Hippocampal formation (tissue), 2 donors: ENCODE measurements at regions not wholly inside any gene's neighbourhood (a gene's known extent, or its start where the extent isn't known, plus 50 kb on each side); places are given as distances from the start of the nearest gene placed in this dataset.
A peak's percentile ranks its signal among the peaks of the same experiment; 100 is the strongest.

Source experiments
- DNase-seq, 2 donors: peaks; one replicate each; lab custom pipeline; 2025; lab: John Stamatoyannopoulos, UW

DNA sequence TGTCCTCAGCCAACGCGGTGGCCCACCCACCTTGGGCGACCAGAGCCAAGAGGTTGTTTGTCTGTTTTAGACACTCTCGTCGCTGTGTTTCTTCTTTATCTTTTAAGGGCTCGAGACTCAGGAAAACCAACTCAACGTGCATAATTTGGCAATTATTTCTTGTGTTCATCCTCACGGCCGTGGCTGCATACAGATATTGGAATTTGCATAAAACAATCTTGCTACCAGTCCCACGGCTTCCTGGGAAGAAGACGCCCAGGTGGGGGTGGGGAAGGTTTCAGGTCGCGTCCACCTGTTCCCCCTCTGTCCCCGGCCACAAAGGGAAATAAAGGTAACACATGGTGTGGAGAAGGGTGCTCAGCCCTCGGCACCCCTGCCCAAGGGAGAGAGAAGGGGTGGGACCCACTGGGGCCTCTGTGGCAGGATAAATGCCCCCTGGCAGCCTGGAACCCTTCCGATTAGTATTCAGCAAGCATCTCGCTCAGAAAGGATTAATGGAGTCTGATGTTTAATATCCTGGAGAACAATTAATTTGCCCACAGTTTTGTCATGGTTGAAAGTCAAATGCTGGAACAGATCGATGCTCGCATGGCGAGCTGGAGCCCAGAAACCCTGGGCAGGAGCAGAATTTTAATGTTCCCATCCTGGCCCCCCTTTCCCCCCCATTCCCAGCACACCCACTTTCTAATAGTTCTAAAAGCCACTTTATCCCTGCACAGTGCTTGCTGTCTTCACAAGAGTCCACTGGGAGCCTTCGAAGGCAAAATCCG is 359.7 kb downstream of the MN1 start:
- no peak for DNase-seq

DNA sequence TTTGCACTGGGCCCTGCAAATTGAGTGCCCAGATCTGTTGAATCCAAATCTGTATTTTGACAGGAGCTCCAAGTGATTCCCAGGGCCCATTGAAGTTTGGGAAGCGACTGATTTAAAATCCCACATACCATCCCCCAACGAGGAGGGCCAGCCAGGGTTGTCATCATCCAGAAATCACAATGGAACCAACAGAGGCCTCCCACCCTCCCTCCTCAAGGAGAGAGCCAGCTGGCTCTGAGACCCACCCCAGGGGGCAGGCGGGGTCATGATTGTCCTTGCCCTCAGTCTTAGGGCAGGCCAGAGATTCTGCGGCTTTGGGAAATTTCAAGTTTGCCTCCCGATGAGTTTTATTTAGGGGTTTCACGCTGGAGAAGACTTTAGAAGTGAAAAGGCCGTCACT is 358.2 kb downstream of the MN1 start:
- DNase-seq: no peak

DNA sequence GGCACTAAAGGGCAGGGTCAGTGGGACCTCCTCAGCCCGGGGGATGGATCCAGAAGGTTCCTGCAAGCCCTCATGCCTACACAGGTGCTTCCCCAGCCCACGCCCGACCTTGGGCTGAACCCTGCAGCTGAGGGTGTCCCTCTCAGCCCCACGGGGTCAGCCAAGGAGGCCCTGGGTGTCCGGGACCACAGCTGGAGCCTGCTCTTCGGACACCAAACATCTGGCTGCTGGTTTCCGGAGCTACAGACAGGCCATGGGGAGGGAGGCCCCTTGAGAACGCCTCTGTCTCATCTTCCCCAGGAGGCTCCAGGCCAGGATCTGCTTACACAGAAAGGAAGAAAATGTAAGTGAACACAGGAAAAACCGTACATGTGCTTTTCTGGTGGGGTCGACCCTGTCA is 355.7 kb downstream of the MN1 start:
- no peak for DNase-seq

DNA sequence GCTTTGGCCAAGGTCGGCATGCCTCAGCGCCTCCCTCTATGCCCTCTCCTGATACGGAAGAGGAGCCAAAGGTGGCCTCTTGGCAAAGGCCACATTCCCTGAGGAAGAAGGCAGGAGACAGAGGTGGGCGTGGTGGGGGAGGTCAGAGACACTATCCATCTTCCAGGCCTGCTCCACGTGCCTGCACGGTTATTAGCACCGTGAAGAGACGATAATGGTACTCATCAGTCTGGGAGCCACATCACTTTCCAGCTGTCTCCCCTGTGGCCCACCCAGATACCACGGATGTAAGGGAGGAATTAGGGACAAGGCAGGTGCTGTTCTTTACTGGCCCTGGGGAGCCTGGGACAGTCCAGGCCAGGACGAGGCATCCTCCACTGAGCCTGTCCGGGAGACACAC is 354.3 kb downstream of the MN1 start:
- no peak for DNase-seq

DNA sequence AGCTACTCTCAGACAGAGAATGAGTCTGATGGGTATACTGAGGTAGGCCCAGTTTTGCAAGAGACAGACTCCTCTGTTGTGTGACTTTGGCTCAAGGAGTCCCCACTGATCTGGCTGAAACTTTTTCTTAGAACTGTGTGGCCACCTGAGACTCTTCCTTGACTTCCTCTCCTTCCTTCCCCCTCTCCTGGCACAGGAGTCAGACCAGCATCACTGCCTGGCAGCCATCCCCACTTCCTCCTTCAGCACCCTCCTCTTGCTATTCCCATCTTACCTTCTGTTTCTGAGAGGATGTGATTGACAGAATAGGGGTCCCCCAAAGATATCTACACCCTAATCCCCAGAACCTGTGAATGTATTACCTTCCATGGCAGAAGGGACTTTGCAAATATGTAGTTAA is 351.1 kb downstream of the MN1 start:
- DNase-seq: no peak

DNA sequence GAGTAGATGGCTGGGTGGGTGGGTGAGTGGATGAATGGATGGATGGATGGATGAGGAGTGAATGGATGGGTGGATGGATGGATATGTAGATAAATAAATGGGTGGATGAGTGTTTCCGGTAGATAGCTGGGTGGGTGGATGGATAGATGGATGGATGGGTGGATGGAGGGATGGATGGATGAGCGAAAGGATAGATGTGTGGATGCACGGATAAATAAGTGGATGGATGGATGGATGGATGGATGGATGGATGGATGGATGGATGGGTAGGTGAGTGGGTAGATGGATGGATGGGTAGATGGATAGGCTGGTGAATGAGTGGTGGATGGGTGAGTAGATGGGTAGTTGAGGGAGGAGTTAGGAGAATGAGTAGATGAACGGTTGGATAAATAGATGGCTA is 349.3 kb downstream of the MN1 start:
- DNase-seq: no peak

DNA sequence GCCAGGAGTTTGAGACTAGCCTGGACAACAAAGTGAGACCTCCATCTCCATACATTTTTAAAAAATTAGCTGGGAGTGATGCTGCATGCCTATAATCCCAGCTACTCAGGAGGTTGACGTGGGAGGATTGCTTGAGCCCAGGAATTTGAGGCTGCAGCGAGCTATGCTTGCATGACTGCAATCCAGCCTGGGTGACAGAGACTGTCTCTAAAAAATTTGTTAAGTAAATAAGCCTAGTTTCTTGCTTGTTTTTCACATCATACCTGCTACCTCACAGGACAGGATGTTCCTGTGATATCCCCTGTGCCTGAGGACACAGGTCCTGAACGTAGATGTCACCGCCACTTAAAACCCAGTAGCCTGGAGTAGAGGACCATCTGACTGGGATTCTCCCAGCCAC is 348.6 kb downstream of the MN1 start:
- no peak for DNase-seq

DNA sequence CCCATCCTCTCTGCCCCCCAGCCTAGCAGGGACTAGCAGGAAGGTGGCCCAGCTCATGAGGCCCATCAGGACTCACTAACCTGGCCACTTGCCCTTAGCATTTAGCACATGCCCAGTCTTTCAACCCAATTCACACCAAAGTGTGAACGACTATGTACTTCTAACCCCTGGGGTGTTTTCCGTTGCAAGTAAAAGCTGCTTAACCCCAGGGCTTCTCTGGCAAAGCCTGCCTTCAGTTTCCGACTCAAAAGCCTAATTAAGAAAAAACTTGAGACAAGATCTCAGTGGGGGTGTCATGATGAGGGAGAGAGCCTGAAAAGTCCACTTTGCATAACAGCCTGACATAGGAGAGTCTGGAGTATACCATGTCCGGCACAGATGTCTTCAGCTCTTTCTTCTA is 347.8 kb downstream of the MN1 start:
- no peak for DNase-seq

DNA sequence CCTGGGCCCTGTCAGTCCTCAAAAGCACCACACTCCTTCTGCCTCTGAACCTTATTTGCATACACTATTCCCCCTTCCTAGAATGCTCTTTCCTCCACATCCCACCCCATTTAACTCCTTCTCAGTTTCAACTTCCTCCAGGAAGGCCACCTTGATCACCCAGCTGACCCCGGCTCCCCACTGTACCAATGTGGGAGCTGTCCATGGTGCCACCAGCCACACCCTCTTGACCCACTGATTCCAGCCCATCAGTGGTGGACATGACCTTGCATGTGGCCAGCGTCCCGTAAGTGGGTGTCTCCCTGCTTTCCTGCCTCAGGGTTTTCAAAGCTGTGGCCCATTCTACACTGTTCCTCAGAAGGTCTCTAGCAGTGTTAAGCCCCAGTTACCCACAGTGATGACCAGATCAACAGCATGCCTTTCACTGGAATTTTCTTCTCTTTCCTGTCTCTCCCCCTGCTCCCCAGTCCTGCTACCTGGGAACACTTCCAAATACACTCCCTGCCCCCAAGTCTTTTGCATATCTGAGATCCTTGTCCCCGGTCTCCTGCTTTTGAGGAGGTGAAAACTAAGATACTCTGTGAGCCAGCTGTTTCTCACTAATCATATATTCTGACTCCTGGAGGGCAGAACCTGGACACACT is 346.6 kb downstream of the MN1 start:
- no peak for DNase-seq

DNA sequence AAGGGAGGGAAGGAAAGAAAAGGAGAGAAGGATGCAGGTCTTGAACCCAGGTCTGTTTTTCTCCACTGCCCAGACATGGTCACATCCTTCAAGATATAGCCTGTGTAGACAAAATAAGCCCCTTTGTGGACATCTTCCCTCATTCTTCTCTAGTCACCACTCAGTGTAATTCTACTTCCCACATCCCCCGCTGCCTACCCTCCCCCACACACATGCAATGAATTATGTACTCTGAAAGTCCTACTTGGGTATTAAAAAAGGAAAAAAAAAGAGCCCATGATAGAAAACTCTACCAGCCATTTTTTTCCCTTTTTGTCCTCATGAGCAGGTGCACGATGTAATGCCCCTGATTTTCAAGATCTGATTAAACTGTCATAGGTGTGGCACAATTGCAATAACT is 346.0 kb downstream of the MN1 start:
- no peak for DNase-seq

DNA sequence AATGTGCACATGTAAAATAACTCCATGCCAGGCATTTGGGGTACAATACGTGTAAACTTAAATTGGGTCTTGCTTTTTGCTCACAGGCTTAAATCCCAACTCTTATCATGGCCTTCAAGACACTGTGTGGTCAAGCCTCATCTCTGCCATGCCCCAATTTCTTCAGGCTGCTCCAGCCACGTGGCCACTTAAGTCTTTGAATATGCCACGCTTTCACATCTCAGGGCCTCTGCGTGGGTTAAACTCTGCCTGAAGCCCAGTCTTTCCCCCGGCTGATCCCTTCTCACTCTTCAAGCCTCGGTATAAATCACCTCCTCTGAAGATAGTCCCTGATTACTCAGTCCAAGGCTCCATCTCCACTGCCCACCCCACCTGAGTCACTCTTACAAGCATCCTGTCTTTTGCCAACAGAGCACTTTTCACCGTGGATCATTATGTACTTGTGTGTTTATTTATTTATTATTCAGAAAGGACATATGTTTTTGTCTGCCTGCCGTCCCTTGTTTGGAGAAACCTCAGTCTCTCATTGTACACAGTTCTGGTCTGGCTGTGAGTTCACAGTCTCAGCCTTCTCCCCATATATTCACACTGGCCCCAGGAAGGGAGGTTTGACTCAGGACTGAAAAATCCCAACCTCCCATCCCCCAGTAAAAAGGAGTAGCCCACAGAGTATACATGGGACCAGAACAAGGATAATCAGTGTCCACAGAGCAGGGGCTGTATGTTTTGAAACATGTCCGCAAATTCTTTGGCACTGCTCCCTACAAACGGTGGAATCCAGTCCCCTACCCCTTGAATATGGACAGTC is 344.7 kb downstream of the MN1 start:
- no peak for DNase-seq

DNA sequence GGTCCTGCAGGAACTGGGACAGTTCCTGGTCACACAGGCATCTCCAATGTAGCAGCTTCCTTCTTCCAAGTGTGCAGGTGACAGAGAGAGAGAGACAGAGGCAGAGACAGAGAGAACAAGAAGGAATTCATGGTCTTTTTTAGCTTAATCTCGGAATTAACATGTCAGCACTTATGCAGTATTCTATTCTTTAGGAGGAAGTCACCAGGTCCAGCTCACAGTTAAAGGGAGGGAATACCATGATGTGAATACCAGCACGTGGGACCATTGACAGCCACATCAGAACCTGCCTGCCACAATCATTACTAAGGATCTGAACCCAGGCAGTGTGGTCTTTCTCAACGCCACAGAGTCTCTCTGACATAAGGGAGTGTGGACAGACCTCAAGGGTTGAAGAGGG is 341.6 kb downstream of the MN1 start:
- DNase-seq: no peak

DNA sequence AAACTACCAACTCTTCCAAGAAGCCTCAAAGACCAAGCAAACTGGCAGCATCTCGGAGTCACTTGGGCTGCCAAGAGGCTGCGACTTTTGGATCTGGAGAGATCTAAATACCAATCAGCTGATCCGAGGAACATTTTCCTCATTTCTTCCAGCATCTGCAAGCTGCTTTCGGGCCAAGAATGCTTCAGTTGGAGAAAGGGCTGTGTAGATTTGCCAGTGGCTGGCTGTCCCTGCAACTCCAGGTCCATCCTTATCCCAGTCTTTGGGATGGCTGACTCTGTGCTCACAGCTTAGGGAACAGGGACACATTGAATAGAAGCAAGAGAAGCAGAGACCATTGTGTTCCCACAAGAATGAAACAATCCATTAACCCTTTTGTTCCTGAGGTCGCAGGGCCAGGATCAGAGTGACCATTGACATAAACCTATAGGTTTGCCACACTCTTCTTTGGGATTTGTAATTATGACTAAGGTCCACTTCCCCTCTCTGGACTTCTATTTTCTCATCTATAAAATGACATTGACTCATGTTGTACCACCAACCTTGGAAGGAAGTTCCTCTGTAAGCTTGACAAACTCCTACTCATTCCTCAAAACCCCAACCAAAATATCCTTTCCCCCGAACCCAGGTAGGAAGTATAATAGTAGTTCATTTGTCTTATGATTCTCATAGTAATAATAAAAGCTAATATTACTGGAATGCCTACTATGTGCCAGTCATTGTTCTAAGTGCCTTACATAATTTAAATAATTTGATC is 340.8 kb downstream of the MN1 start:
- DNase-seq: peak in 1 of 2 donors; percentile 9

DNA sequence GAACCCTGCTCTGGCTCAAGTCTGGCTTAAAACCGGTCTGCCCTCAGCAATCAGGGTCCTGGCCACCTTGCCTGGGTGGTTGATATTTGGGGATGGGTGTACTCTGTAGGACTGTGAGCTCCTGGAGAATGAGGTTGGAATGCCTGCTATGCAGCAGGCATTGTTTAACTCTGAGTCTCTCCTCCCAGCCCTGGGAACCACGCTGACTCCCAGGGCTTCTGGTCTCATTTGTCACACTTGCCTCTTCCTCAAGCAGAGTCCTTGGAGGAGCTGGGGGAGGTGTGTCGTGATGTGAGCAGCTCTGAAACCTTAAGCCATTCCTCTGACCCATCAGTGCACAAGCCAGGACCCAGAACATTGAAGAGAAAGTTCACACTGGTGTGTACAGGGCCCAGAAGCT is 340.1 kb downstream of the MN1 start:
- no peak for DNase-seq

DNA sequence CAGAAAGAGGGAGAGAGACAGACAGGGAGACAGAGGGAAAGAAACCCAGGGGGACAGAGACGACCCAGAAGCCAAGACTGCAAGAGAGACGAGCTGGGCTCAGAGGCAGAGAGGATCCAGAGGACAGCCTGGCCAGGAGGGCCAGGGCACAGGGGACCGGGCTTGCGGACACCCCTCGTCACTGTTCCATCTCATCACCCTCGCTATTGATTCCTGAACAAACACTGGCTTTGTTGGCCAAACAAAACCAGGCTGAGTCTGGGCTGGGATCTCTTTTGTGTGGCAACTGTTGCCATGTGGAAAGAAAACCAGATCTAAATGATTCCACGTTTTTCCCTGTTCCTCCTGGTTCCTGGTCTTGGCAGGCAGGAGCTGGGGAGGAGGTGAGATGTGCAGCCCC is 339.4 kb downstream of the MN1 start:
- peak; percentile 66 to 67 for DNase-seq

DNA sequence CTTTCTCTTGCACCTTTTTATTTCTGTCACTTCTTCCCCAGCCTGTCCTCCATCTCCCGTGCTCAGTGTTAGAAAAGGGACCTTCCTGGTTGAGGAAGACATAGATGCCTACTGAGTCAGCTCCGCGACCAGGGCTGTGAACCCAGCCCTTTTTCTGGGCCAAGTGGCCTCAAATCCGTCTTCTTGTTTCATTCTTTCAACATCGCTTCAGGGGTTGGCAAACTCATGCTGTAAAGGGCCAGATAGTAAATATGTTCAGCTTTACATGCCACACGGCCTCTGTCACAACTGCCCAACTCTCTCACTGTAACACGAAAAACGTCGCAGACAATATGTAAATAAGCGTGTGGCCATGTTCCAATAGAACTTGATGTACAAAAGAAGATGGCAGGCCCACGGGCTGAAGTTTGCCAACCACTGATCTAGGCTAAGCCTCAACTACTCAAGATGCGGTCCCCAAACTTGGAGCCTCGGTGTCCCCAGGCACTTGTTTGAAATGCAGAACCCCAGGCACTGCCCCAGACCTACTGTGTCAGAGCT is 338.4 kb downstream of the MN1 start:
- DNase-seq: no peak

DNA sequence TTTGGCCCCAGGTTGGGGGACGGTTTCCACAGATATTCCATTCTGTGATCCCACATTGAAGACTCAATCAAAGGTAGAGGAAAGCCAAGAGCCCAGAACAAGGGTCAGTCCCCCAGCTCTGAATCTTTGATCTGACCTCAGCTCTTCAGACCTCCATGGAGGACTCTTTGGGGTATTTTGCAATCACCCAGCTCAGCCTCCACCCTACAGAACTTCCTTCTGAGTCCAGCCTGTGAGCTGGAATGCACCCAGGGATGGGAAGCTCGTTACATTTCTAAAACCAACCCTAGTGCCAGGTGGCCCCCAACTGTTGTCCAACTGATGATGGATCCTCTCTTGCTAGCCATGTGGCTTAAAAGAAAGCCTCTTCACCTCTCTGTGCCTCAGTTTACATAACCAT is 335.3 kb downstream of the MN1 start:
- DNase-seq: no peak

DNA sequence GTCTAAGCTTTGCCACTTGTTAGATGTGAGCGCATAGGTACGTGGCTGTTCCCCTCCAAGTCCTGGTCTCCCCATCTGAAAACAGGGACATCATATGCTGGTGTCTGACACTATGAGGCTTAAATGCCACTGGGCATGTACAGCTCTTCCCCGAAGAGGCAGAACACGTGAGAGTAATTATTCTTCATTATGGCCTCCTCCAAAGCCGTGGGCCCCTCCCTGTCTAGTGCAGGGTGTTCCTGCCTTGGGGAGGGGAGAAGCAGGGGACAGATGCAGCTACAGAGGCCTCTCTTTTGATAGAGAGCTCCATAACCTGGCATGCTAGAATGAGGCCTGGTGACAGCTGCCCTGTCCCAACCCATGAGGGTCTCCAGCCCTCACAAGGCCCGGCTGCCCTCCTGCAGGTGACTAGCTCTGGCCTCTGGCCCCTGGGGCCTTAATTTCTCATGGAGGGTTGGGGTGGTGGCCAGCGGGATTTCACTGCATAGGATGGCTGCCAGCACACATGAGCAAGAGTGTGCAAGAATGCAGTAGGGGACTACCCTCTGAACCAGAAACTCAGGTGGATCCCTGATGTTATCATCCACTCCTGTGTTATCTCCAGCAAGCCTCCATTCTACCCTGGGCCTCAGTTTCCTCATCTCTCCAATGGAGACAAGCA is 334.6 kb downstream of the MN1 start:
- no peak for DNase-seq

DNA sequence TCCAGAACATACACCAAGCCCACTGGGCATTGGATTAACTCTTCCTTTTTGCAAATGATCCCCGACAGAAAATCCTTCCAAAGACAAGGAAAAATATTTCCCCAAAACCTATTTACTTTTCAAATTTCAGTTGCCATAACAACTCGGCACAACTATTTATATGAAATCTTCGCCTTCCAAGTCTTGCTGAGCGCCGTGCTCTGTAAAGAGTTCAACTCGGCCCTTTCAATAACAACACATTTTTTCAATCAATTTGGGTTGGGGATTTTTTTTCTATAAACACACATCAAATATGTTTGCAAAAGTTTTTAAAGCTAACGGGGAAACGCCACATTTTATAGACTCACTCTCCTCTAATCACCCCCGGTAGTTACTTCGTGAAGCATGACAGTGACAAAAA is 333.8 kb downstream of the MN1 start:
- no peak for DNase-seq

DNA sequence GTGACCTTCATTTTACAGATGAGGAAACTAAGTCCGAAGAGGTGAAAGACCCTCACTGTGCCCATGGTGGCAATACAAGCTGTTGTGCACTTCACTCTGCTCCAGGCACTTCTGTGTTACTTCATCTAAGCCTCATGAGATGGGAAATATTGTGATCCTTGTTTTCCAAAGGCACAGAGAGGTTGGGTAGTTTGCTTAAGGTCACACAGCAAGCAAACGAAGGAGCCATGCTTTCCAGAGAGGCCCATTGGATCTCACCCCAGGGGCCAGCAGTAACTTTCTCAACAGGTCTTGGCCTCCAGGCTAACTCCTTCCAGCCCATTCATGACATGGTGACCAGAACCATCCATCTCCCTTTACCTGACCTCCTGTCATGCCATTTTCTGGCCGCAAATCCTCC is 332.8 kb downstream of the MN1 start:
- DNase-seq: no peak

DNA sequence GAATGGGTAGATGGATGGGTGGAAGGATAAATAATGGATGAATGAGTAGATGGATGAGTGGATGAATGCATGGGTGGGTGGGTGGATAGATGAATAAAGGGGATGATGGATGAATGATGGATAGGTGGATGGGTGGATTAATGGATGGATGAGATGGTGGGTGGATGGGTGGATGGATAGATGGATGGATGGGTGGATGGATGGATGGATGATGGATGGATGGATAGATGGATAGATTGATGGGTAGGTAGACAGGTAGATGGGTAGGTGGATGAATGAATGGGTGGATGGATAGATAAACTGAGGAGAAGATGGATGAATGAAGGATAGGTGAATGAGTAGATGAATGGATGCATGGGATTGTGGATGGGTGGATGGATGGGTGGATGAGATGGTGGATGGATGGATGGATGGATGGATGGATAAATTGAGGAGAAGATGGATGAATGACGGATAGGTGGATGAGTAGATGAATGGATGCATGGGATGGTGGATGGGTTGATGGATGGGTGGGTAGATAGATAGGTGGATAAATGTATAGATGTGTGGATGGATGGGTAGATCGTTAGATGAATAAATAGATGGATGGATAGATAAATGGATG is 331.3 kb downstream of the MN1 start:
- DNase-seq: no peak
